Epithelial cell of proximal tubule (primary cell): ENCODE measurements at regions not wholly inside any gene's neighbourhood (a gene's known extent, or its start where the extent isn't known, plus 50 kb on each side); places are given as distances from the start of the nearest gene placed in this dataset.

Experiments used
- DNase-seq: peaks from one replicate; pipeline ENCODE4 v3.0.0-alpha.2; 2011; ENCODE audit warnings: low read depth
- H3K4me3 ChIP-seq: 2 replicates; pipeline ENCODE4 v1.5.1; 2011; ENCODE audit warnings: low read depth, mild to moderate bottlenecking, low read length
- TF ChIP-seq, protein P1 (sequence below): conservative IDR thresholded peaks from 2 replicates; pipeline ENCODE4 v1.5.1; 2012; ENCODE audit warnings: low read depth, mild to moderate bottlenecking, low read length

DNA sequence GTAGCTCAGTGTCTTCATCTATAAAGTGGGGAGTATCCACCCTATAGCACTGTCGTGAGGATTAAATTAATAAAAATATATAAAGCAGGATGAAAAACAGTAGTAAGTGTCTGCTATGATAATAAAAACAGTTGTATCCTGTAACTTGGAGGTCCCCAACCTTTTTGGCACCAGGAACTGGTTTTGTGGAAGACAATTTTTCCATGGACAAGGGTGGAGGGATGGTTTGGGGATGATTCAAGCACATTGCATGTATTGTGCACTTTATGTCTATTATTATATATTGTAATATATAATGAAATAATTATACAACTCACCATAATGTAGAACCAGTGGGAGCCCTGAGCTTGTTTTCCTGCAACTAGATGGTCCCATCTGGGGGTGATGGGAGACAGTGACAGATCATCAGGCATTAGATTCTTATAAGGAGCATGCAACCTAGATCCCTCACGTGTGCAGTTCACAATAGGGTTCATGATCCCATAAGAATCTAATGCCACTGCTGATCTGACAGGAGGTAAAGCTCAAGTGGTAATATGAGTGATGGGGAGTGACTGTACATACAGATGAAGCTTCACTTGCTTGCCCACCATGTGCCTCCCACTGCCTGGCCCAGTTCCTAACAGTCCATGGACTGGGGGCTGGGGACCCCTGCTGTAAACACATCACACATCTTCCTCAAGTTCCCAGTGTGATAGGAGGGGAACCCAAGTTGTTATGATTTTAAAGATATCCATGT, 177.4 kb upstream of the DAPK1 start:
- TF ChIP-seq, protein P1, sequence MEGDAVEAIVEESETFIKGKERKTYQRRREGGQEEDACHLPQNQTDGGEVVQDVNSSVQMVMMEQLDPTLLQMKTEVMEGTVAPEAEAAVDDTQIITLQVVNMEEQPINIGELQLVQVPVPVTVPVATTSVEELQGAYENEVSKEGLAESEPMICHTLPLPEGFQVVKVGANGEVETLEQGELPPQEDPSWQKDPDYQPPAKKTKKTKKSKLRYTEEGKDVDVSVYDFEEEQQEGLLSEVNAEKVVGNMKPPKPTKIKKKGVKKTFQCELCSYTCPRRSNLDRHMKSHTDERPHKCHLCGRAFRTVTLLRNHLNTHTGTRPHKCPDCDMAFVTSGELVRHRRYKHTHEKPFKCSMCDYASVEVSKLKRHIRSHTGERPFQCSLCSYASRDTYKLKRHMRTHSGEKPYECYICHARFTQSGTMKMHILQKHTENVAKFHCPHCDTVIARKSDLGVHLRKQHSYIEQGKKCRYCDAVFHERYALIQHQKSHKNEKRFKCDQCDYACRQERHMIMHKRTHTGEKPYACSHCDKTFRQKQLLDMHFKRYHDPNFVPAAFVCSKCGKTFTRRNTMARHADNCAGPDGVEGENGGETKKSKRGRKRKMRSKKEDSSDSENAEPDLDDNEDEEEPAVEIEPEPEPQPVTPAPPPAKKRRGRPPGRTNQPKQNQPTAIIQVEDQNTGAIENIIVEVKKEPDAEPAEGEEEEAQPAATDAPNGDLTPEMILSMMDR, result no peak
- no peak for DNase-seq
- H3K4me3 ChIP-seq, result no peak overlapping the region

DNA sequence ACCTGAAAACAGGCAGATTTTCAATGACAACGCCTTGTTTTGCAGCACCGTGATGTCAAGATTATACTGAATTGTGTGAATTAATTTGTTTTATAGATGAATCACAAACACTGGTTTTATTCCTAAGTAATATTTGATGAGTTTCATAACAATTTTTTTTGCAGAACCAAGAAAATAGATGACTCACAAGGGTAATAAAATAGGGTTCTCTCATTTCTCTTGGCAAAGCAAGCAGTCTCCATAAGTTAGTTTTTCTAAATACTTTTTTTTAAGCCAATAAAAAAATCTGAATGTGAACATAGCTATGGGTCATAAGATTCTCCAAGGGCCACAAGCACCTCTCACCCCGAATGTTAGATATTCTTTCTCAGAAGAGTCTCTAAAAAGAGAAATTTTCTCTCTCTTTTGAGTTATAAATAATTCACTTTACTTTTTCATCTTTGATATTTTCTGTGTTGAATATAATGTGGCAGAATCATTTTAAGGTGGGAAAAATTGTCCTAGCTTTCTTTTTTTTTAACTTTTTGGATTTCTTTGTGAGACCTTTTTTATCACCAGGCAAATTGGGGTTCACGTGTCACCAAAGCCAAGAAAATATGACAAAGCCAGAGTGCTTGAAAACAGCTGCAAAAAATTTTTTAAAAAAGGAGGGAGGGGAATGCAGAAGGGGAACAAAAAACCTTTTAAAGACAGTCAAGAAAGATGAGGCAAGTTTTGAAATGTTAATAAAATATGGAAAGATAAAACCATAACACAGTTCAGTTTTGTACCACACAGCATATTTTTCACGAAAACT, 174.6 kb upstream of the DAPK1 start:
- TF ChIP-seq, protein P1, result no peak
- no peak overlapping the region for H3K4me3 ChIP-seq
- DNase-seq, result no peak

DNA sequence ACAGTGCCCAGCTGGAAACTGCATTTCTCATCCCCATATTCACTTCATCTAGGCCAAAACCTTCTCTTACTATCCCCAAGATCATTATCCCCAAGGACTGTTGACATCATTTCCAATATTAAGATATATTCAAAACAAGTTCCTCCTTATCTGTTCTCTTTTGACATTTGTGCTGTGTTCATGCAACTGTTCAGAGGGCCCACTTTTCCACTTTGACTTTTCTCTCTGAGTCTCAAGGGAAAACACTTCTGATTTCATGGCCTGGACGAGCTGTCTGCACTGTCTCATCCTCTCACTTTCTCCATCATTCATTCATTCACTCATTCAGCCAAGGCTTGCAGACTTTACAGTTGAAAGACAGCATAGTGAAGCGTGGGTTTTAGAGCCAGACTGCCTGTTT, 173.7 kb upstream of the DAPK1 start:
- no peak for DNase-seq
- TF ChIP-seq, protein P1, result no peak
- no peak overlapping the region for H3K4me3 ChIP-seq

DNA sequence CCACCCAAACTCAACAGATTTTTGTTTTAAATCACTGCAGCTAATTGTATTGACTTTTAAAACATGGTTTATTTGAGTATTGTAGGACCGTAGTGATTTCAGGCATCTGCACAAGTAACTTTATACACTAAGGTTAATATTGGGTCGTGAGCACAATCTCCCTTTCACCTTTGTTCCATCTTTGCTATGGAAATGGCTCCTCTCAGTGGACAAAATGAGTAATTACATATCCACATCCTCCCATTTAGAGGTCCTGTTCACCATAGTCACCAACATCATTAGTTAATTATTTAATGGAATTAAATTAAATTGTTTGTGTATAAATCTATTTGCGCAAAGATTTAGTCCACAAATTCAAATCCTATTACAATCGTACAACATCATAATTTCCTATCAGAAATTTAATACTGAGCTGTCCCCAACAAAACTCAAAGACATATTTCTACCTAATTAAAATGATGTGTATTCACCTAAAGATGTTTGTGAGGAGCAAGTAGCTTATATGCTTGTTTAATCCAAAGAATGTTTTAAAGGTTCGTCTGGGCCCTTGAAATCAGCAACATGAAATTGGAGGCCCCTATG, 173.0 kb upstream of the DAPK1 start:
- peak; percentile 31 for DNase-seq
- TF ChIP-seq, protein P1, result peak; percentile 74
- no peak overlapping the region for H3K4me3 ChIP-seq

DNA sequence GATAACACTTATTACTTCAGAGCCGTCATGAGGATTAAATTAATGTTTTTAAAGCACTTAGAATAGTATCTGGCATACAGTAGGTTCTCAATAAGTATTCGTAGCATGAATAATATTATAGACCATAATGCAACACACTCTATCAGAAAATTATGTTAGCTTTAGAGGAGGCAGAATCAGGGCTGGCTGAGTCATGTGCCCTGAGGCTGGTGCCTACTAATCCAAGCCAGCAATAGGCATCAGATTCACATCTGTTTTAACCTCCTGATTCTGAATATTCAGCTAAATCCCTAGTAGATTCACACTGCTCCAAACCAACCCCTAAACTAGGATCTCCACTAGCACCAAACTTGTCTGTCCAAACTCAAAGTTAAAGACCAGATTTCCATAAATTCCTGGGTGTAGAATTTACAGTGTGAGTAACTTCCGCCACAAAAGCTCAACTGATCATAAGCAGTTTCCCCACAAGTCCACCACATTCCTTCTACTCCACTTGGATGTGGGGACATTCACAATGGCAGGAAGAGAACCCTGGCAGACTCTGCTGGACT, 170.0 kb upstream of the DAPK1 start:
- TF ChIP-seq, protein P1, result no peak
- no peak overlapping the region for H3K4me3 ChIP-seq
- DNase-seq, result no peak

DNA sequence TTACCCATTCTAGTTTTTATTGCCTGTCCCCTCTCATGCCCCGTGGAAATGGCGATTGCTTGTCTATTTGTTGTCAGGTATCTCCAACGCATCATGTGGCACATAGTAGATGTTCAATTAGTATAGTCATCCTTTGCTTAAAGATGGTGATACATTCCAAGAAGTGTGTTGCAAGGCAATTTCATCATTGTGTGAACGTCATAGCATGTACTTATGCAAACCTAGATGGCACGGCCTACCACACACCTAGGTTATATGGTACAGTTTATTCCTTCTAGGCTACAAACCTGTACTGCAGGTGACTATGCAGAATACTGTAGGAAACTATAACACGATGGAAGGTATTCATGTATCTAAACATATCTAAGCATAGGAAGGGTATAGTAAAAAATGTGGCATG, 163.9 kb upstream of the DAPK1 start:
- H3K4me3 ChIP-seq, result no peak overlapping the region
- DNase-seq, result no peak
- TF ChIP-seq, protein P1, result no peak
